HCT116 (cell line): ENCODE measurements at regions not wholly inside any gene's neighbourhood (a gene's known extent, or its start where the extent isn't known, plus 50 kb on each side); places are given as distances from the start of the nearest gene placed in this dataset.

Experiments
- ATAC-seq: fragments of 200-7000 bp; cut with Tn5 transposase; 2 replicates; pipeline ENCODE4 v1.9.1; 2020; ENCODE audit warnings: mild to moderate bottlenecking, moderate library complexity
- BruUV-seq: library from RNA; stranded (reverse); fragments of 400-500 nt; replicated peaks from 2 replicates; lab custom pipeline; 2021; lab: Mats Ljungman, UMichigan
- CTCF ChIA-PET: fragments of 300-600 bp; sonication (Branson Sonifier 250); formaldehyde crosslinking; loops from one replicate; lab custom pipeline; 2021; ENCODE audit warnings: antibody characterized with exemption; lab: Charles Lee
- POLR2A ChIA-PET: fragments of 300-600, 350-600 bp; sonication (Branson Sonifier 250); formaldehyde crosslinking; loops from one replicate; lab custom pipeline; 2021; ENCODE audit warnings: antibody characterized with exemption; lab: Charles Lee
- RAD21 ChIA-PET, 2 experiments: fragments of 300-600 bp; sonication (Branson Sonifier 250); formaldehyde crosslinking; loops; one replicate each; lab custom pipeline; 2023; ENCODE audit warnings: low total read pairs in 2 of 2; ENCODE audit not compliant: uncharacterized antibody in 2 of 2, unreplicated experiment in 2 of 2, low non-redundant PET in 1 of 2; lab: Charles Lee
- DNase-seq: peaks from one replicate; pipeline ENCODE4 v3.0.0-alpha.2; 2010; ENCODE audit warnings: low read depth, low spot score
- H2AFZ ChIP-seq: fragments of 200-600 bp; shearing (Covaris generic), sonication (generic); 2 replicates; pipeline ENCODE4 v1.6.1; 2017; ENCODE audit warnings: low read depth, mixed run types, mixed read lengths, antibody characterized with exemption, low read length; ENCODE audit not compliant: poor library complexity, severe bottlenecking
- H3K27ac ChIP-seq: 2 replicates; pipeline ENCODE4 v1.5.1; 2012; ENCODE audit warnings: low read depth, low read length
- H3K27me3 ChIP-seq: fragments of 200-600 bp; sonication (generic); 2 replicates; pipeline ENCODE4 v1.6.1; 2016; ENCODE audit warnings: mixed run types, low read length, mixed read lengths; ENCODE audit not compliant: insufficient read depth
- H3K36me3 ChIP-seq, 2 experiments: fragments of 200-500 bp in 1 of 2; fragments of 200-600 bp in 1 of 2; sonication (Bioruptor generic) in 1 of 2; sonication (generic) in 1 of 2; 2 replicates each; pipeline versions ENCODE4 v1.5.1 to v1.6.1; 2014 to 2016; ENCODE audit warnings: low read length in 2 of 2, inconsistent platforms in 1 of 2, mixed read lengths in 1 of 2, mixed run types in 1 of 2; ENCODE audit not compliant: insufficient read depth in 2 of 2, control insufficient read depth in 1 of 2
- H3K4me1 ChIP-seq, 2 experiments: fragments of 200-600 bp in 1 of 2; sonication (generic) in 1 of 2; 2 replicates each; pipeline versions ENCODE4 v1.5.1 to v1.6.1; 2012 to 2017; ENCODE audit warnings: low read length in 2 of 2, inconsistent platforms in 1 of 2, mild to moderate bottlenecking in 1 of 2, mixed read lengths in 1 of 2, mixed run types in 1 of 2, moderate library complexity in 1 of 2; ENCODE audit not compliant: insufficient read depth in 2 of 2, control insufficient read depth in 1 of 2
- H3K4me2 ChIP-seq: fragments of 200-600 bp; sonication (generic); 2 replicates; pipeline ENCODE4 v1.6.1; 2017; ENCODE audit warnings: mixed run types, low read length, mixed read lengths
- H3K4me3 ChIP-seq, 2 experiments: fragments of 200-600 bp in 1 of 2; sonication (generic) in 1 of 2; replicated peaks in 1 of 2; 2 replicates each; pipeline ENCODE4 v1.5.1; 2011 to 2016; ENCODE audit warnings: low read length in 2 of 2, control low read depth in 1 of 2, low read depth in 1 of 2, mild to moderate bottlenecking in 1 of 2, mixed read lengths in 1 of 2, mixed run types in 1 of 2
- H3K79me2 ChIP-seq: fragments of 200-600 bp; sonication (generic); 2 replicates; pipeline ENCODE4 v1.6.1; 2017; ENCODE audit warnings: mild to moderate bottlenecking, mixed run types, low read length, moderate library complexity, mixed read lengths; ENCODE audit not compliant: insufficient read depth
- H3K9ac ChIP-seq: fragments of 200-600 bp; sonication (generic); 2 replicates; pipeline ENCODE4 v1.6.1; 2016; ENCODE audit warnings: low read length, mixed read lengths
- H3K9me2 ChIP-seq: fragments of 200-600 bp; sonication (generic), shearing (Covaris generic); 2 replicates; pipeline ENCODE4 v1.6.1; 2017; ENCODE audit warnings: mixed run types, mild to moderate bottlenecking, moderate library complexity; ENCODE audit not compliant: insufficient read depth
- H3K9me3 ChIP-seq, 2 experiments: fragments of 200-500 bp in 1 of 2; fragments of 200-600 bp in 1 of 2; sonication (Bioruptor generic) in 1 of 2; sonication (generic) in 1 of 2; 2 replicates each; pipeline ENCODE4 v1.6.1; 2014 to 2017; ENCODE audit warnings: low read length in 2 of 2, mixed read lengths in 2 of 2, inconsistent platforms in 1 of 2, low read depth in 1 of 2, mild to moderate bottlenecking in 1 of 2, mixed run types in 1 of 2, moderate library complexity in 1 of 2; ENCODE audit not compliant: control insufficient read depth in 1 of 2, insufficient read depth in 1 of 2
- H4K20me1 ChIP-seq: fragments of 200-600 bp; sonication (generic), shearing (Covaris generic); 2 replicates; pipeline ENCODE4 v1.6.1; 2017; ENCODE audit warnings: mixed run types, mild to moderate bottlenecking, moderate library complexity; ENCODE audit not compliant: insufficient read depth
- EGR1 ChIP-seq: IDR thresholded peaks from 2 replicates; pipeline ENCODE4 v1.6.1; 2012; ENCODE audit warnings: low read depth
- ELF1 ChIP-seq: IDR thresholded peaks from 2 replicates; pipeline ENCODE4 v1.6.1; 2012; ENCODE audit warnings: low read depth, borderline replicate concordance
- JUND ChIP-seq: IDR thresholded peaks from 2 replicates; pipeline ENCODE4 v1.6.1; 2012
- POLR2A ChIP-seq: IDR thresholded peaks from 2 replicates; pipeline ENCODE4 v1.7.0; 2011; ENCODE audit warnings: borderline replicate concordance; ENCODE audit not compliant: insufficient read depth, insufficient read length; ENCODE audit errors: extremely low read depth
- SP1 ChIP-seq: IDR thresholded peaks from 2 replicates; pipeline ENCODE4 v1.6.1; 2012; ENCODE audit warnings: low read depth
- TCF7L2 ChIP-seq: IDR thresholded peaks from 2 replicates; pipeline ENCODE4 v1.7.0; 2011; ENCODE audit warnings: borderline replicate concordance, inconsistent platforms; ENCODE audit not compliant: insufficient read depth, insufficient read length; ENCODE audit errors: extremely low read depth
- ZFX ChIP-seq: fragments of 450-650 bp; IDR thresholded peaks from 2 replicates; pipeline ENCODE4 v1.6.1; 2017
- intact Hi-C: fragments of 100-400 bp; cut with micrococcal nuclease; formaldehyde crosslinking; loops from 2 replicates; pipeline ENCODE4 v1.10.0; 2022
- TF ChIP-seq, protein P1 (sequence below): IDR thresholded peaks from 2 replicates; pipeline ENCODE4 v1.6.1; 2012
- TF ChIP-seq, protein P2 (sequence below): IDR thresholded peaks from 2 replicates; pipeline ENCODE4 v1.6.1; 2012; ENCODE audit warnings: low read depth
- TF ChIP-seq, protein P3 (sequence below), 3 experiments: fragments of 200-600 bp in 1 of 3; sonication (generic) in 1 of 3; IDR thresholded peaks in 2 of 3; conservative IDR thresholded peaks in 1 of 3; 2 replicates each; pipeline ENCODE4 v1.5.1; 2012 to 2017; ENCODE audit warnings: low read depth in 2 of 3, low read length in 2 of 3, antibody characterized with exemption in 1 of 3, borderline replicate concordance in 1 of 3, control low read depth in 1 of 3, mild to moderate bottlenecking in 1 of 3, mixed read lengths in 1 of 3, mixed run types in 1 of 3, moderate library complexity in 1 of 3; ENCODE audit not compliant: insufficient read depth in 1 of 3

DNA sequence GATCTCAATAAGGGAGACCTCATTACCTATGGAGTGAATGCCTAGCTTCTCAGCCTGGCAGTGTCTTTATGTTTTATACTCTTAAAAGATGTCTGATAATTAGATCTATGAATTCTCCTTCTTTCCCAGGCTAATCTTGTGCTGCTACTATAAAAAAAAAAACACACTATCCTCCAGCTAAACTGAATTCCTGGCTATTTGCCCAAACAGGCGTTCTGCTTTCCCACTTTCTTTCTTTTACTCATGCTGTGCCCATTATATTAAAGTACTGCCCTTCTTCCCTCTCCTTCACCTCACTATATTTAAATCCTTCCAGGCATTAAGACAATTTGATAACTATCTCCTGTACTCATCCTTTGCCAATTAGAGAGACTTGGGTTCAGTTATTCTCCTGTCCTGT, 1134.9 kb downstream of the ROBO2 start:
- H3K9ac ChIP-seq = no peak overlapping the region
- ATAC-seq (no peak), DNase-seq (no peak)
- H3K4me3 ChIP-seq = no peak overlapping the region
- H3K27ac ChIP-seq = no peak overlapping the region
- H3K9me2 ChIP-seq = no peaks in the 10 kb centered on the region
- ChIA-PET CTCF (no interaction called here), POLR2A (no interaction called here), RAD21 (no interaction called here)
- no TSS peak for BruUV-seq
- H4K20me1 ChIP-seq = no peaks in the 10 kb centered on the region
- H3K9me3 ChIP-seq = peaks cover 4 to 29% of the 10 kb centered on the region in 2 experiments; a peak in 3 of 4 replicates
- no peak overlapping the region for H2AFZ ChIP-seq
- H3K79me2 ChIP-seq = no peaks in the 10 kb centered on the region
- no peaks in the 10 kb centered on the region for H3K27me3 ChIP-seq
- H3K36me3 ChIP-seq = no peaks in the 10 kb centered on the region
- intact Hi-C loops = no loop called here
- TF ChIP-seq POLR2A (no peak), SP1 (no peak), JUND (no peak), ELF1 (no peak), TCF7L2 (no peak), ZFX (no peak), EGR1 (no peak)
- TF ChIP-seq, protein P1, sequence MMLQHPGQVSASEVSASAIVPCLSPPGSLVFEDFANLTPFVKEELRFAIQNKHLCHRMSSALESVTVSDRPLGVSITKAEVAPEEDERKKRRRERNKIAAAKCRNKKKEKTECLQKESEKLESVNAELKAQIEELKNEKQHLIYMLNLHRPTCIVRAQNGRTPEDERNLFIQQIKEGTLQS = no peak
- TF ChIP-seq, protein P2, sequence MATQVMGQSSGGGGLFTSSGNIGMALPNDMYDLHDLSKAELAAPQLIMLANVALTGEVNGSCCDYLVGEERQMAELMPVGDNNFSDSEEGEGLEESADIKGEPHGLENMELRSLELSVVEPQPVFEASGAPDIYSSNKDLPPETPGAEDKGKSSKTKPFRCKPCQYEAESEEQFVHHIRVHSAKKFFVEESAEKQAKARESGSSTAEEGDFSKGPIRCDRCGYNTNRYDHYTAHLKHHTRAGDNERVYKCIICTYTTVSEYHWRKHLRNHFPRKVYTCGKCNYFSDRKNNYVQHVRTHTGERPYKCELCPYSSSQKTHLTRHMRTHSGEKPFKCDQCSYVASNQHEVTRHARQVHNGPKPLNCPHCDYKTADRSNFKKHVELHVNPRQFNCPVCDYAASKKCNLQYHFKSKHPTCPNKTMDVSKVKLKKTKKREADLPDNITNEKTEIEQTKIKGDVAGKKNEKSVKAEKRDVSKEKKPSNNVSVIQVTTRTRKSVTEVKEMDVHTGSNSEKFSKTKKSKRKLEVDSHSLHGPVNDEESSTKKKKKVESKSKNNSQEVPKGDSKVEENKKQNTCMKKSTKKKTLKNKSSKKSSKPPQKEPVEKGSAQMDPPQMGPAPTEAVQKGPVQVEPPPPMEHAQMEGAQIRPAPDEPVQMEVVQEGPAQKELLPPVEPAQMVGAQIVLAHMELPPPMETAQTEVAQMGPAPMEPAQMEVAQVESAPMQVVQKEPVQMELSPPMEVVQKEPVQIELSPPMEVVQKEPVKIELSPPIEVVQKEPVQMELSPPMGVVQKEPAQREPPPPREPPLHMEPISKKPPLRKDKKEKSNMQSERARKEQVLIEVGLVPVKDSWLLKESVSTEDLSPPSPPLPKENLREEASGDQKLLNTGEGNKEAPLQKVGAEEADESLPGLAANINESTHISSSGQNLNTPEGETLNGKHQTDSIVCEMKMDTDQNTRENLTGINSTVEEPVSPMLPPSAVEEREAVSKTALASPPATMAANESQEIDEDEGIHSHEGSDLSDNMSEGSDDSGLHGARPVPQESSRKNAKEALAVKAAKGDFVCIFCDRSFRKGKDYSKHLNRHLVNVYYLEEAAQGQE = no peak
- TF ChIP-seq, protein P3, sequence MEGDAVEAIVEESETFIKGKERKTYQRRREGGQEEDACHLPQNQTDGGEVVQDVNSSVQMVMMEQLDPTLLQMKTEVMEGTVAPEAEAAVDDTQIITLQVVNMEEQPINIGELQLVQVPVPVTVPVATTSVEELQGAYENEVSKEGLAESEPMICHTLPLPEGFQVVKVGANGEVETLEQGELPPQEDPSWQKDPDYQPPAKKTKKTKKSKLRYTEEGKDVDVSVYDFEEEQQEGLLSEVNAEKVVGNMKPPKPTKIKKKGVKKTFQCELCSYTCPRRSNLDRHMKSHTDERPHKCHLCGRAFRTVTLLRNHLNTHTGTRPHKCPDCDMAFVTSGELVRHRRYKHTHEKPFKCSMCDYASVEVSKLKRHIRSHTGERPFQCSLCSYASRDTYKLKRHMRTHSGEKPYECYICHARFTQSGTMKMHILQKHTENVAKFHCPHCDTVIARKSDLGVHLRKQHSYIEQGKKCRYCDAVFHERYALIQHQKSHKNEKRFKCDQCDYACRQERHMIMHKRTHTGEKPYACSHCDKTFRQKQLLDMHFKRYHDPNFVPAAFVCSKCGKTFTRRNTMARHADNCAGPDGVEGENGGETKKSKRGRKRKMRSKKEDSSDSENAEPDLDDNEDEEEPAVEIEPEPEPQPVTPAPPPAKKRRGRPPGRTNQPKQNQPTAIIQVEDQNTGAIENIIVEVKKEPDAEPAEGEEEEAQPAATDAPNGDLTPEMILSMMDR (IDR thresholded peaks at IDR 0.05 in 2 of 3, conservative IDR thresholded peaks at IDR 0.05 in 1 of 3; ENCODE audit: borderline replicate concordance in 1 of 3, insufficient read depth in 1 of 3, low read depth in 2 of 3, low read length in 2 of 3) = no peak
- no peaks in the 10 kb centered on the region for H3K4me1 ChIP-seq
- no peak overlapping the region for H3K4me2 ChIP-seq
